Heart right ventricle (tissue), 16 donors: ENCODE measurements at regions not wholly inside any gene's neighbourhood (a gene's known extent, or its start where the extent isn't known, plus 50 kb on each side); places are given as distances from the start of the nearest gene placed in this dataset.

Experiments
- ATAC-seq, 8 donors: fragments of 200-7000 bp; cut with Tn5 transposase; one replicate each; pipeline ENCODE4 v1.9.1; 2020; ENCODE audit warnings: mild to moderate bottlenecking in 8 of 8, moderate library complexity in 8 of 8, moderate number of reproducible peaks in 1 of 8
- DNase-seq, 2 donors: peaks; one replicate each; pipeline ENCODE4 v3.0.0-alpha.2; 2020
- H3K27ac ChIP-seq, 10 donors: fragments of 200-600 bp; sonication (generic) in 2 of 10; one replicate each; pipeline versions ENCODE4 v1.5.0 to v1.8.0; 2020 to 2022; ENCODE audit warnings: mild to moderate bottlenecking in 3 of 10
- H3K27me3 ChIP-seq, 7 donors: fragments of 200-600 bp; one replicate each; pipeline ENCODE4 v1.8.0; 2021 to 2022; ENCODE audit warnings: mild to moderate bottlenecking in 2 of 7
- H3K36me3 ChIP-seq, 9 donors: fragments of 200-600 bp; sonication (generic) in 1 of 9; one replicate each; pipeline versions ENCODE4 v1.5.0 to v1.8.0; 2020 to 2022; ENCODE audit warnings: mild to moderate bottlenecking in 2 of 9
- H3K4me1 ChIP-seq, 9 donors: fragments of 200-600 bp; sonication (generic) in 1 of 9; one replicate each; pipeline versions ENCODE4 v1.5.0 to v1.8.0; 2020 to 2022; ENCODE audit warnings: mild to moderate bottlenecking in 4 of 9
- H3K4me3 ChIP-seq, 10 donors: fragments of 200-600 bp; sonication (generic) in 2 of 10; one replicate each; pipeline versions ENCODE4 v1.5.0 to v1.8.0; 2020 to 2022; ENCODE audit warnings: mild to moderate bottlenecking in 7 of 10, moderate library complexity in 2 of 10
- H3K9me3 ChIP-seq, 11 donors: fragments of 200-600 bp in 10 of 11; sonication (generic) in 2 of 11; one replicate each; pipeline versions ENCODE4 v1.5.0 to v1.8.0; 2013 to 2022; ENCODE audit warnings: mild to moderate bottlenecking in 2 of 11, control low read depth in 1 of 11, moderate library complexity in 1 of 11
- CTCF ChIP-seq, 9 donors: fragments of 200-600 bp; sonication (generic) in 2 of 9; IDR thresholded peaks; one replicate each; pipeline versions ENCODE4 v1.5.0 to v1.8.0; 2021 to 2022; ENCODE audit warnings: antibody characterized with exemption in 9 of 9, mild to moderate bottlenecking in 5 of 9, moderate library complexity in 1 of 9
- WGBS, 2 donors: extraction: QIAGEN DNeasy Blood & Tissue Kit; methylation state at CpG; one replicate each; pipeline ENCODE4 v1.1.7; 2013; ENCODE audit warnings: inconsistent platforms in 1 of 2; 5-methylcytosine and 5-hydroxymethylcytosine counted together
- intact Hi-C, 10 donors: fragments of 100-400 bp; cut with DNase I; formaldehyde crosslinking; loops; one replicate each; pipeline versions ENCODE4 v1.11.1 to v1.14.2; 2022
- donor health status: Arrhythmogenic right ventricular cardiomyopathy.
- donor health status: ischemic (EF 13 %, LVEDD 7.1; RV severe dilation, severe dysfunction).
- donor health status: healthy with polysubstance abuse.
- donor health status: DM: no; HTN: yes; CAD: no.
- donor health status: DM: no; HTN: no; CAD: no.
- donor health status: ischemic (EF 25% LVEDD 6.9; RV normal size, moderate dysfunction).
- donor health status: ischemic (EF 25% LVEDD 5.7; RV mildly dilated, moderate dysfunction).
- donor health status: healthy.
- donor health status: DM: yes; HTN: yes; CAD: no.
- donor health status: Ischemic cardiomyopathy.
- donor health status: ischemic (EF 35%, LVEDD 5.7; RV mildly dilated, moderate dysfunction).
- donor health status: nonischemic (EF 11% LVEDD 7.7; RV severe dilation, severe dysfunction).
- donor health status: DM: yes; HTN: yes; CAD: no.
- donor health status: PGD.
- donor health status: ischemic (EF 29% LVEDD 5.4; RV normal size, mild dysfunction).
- donor health status: nonischemic (EF 23%, LVEDD 6.1; RV moderate dilation, normal function).

- H3K9me3 ChIP-seq, result peaks cover 0 to 2% (median 0%) of the 10 kb centered on the region in 11 donors
- no peaks in the 10 kb centered on the region for H3K36me3 ChIP-seq
- TF ChIP-seq CTCF (IDR thresholded peaks at IDR 0.05), result no peak
- H3K27ac ChIP-seq, result peak overlapping the region in 1 of 10 donors; percentile 61
- 68 to 72% methylated on average over 6 of the region's 6 CpGs for WGBS, 2 donors
- intact Hi-C loops, result loop anchor here in 1 of 10 donors (10.0 kb wide), 1 partner anchor 164 kb away; no protein-coding TSS in a partner anchor
- H3K4me1 ChIP-seq, result peaks cover 0 to 24% (median 8%) of the 10 kb centered on the region in 9 donors
- DNase-seq, result no peak
- peak in 7 of 8 donors; percentile 22 to 74 (median 55) for ATAC-seq
- H3K4me3 ChIP-seq, result no peak overlapping the region
- H3K27me3 ChIP-seq, result no peaks in the 10 kb centered on the region
Observed at GRCh38 chr6:105909106-105909505, 177.0 kb upstream of the PRDM1 start.

GRCh38 chr6:105907991-105908390 is 178.1 kb upstream of the PRDM1 start:
- ATAC-seq (peak in 1 of 8 donors; percentile 46), DNase-seq (no peak)
- intact Hi-C loops, result loop anchor here in 1 of 10 donors (10.0 kb wide), 1 partner anchor 163 kb away; no protein-coding TSS in a partner anchor
- WGBS, 2 donors, result 88 to 91% methylated on average over 5 of the region's 5 CpGs
- Histone ChIP-seq H3K4me3 (no peak overlapping the region), H3K36me3 (no peaks in the 10 kb centered on the region), H3K27me3 (no peaks in the 10 kb centered on the region), H3K4me1 (peaks cover 0 to 24% (median 8%) of the 10 kb centered on the region in 9 donors), H3K27ac (peak overlapping the region in 1 of 10 donors; percentile 61), H3K9me3 (no peaks in the 10 kb centered on the region)
- TF ChIP-seq CTCF (IDR thresholded peaks at IDR 0.05), result no peak

GRCh38 chr6:105907301-105907700 is 178.8 kb upstream of the PRDM1 start:
- peaks cover 0 to 31% (median 8%) of the 10 kb centered on the region in 9 donors for H3K4me1 ChIP-seq
- 84 to 90% methylated on average over 2 of the region's 2 CpGs for WGBS, 2 donors
- H3K27me3 ChIP-seq, result no peaks in the 10 kb centered on the region
- TF ChIP-seq CTCF (IDR thresholded peaks at IDR 0.05), result no peak
- H3K4me3 ChIP-seq, result no peak overlapping the region
- no peak for ATAC-seq
- H3K27ac ChIP-seq, result peak overlapping the region in 1 of 10 donors; percentile 8
- no peaks in the 10 kb centered on the region for H3K9me3 ChIP-seq
- intact Hi-C loops, result loop anchor here in 1 of 10 donors (10.0 kb wide), 1 partner anchor 162 kb away; no protein-coding TSS in a partner anchor
- no peaks in the 10 kb centered on the region for H3K36me3 ChIP-seq
- no peak for DNase-seq

- no peaks in the 10 kb centered on the region for H3K36me3 ChIP-seq
- ATAC-seq, result peak in 1 of 8 donors; percentile 50
- no peak for DNase-seq
- WGBS, 2 donors, result 84 to 87% methylated on average over 8 of the region's 8 CpGs
- H3K4me3 ChIP-seq, result no peak overlapping the region
- peaks cover 0 to 26% (median 0%) of the 10 kb centered on the region in 9 donors for H3K4me1 ChIP-seq
- no peaks in the 10 kb centered on the region for H3K27me3 ChIP-seq
- TF ChIP-seq CTCF (IDR thresholded peaks at IDR 0.05), result no peak
- no peaks in the 10 kb centered on the region for H3K9me3 ChIP-seq
- intact Hi-C loops, result loop anchor here in 1 of 10 donors (10.0 kb wide), 1 partner anchor 158 kb away; no protein-coding TSS in a partner anchor
- H3K27ac ChIP-seq, result no peak overlapping the region
Observed at GRCh38 chr6:105902401-105903031, 183.6 kb upstream of the PRDM1 start.
